ENCODE measurements at regions not wholly inside any gene's neighbourhood (a gene's known extent, or its start where the extent isn't known, plus 50 kb on each side); places are given as distances from the start of the nearest gene placed in this dataset.

GRCh38 chr1:182315167-182315556 is 76.4 kb downstream of the GLUL start:
- FAIRE-seq (no peak), DNase-seq (ENCODE audit: low read depth, low spot score) (no peak)
- Histone ChIP-seq H3K4me1 (ENCODE audit: control insufficient read depth, extremely low read depth, insufficient read depth, low read length) (no peaks in the 10 kb centered on the region), H3K4me2 (ENCODE audit: control insufficient read depth, extremely low read depth, insufficient read depth, low read depth, low read length) (no peak overlapping the region), H3K27ac (ENCODE audit: control insufficient read depth, insufficient read depth, low read length) (no peak overlapping the region), H3K4me3 (ENCODE audit: control insufficient read depth in 2 of 3, extremely low read depth in 1 of 3, insufficient read depth in 2 of 3, low read depth in 1 of 3, low read length in 3 of 3) (no peak overlapping the region), H3K9me1 (ENCODE audit: control insufficient read depth, extremely low read depth, insufficient read depth, low read length) (no peaks in the 10 kb centered on the region), H3K36me3 (ENCODE audit: control insufficient read depth in 2 of 2, extremely low read depth in 1 of 2, insufficient read depth in 2 of 2, low read length in 2 of 2) (no peaks in the 10 kb centered on the region), H3K27me3 (ENCODE audit: control insufficient read depth, extremely low read depth, insufficient read depth, low read length) (no peaks in the 10 kb centered on the region), H2AFZ (ENCODE audit: control insufficient read depth, low read length) (no peak overlapping the region), H4K20me1 (ENCODE audit: control insufficient read depth, extremely low read depth, insufficient read depth, low read length) (no peaks in the 10 kb centered on the region), H3K9me3 (ENCODE audit: control insufficient read depth, low read depth, low read length) (no peaks in the 10 kb centered on the region), H3K9ac (ENCODE audit: control insufficient read depth, extremely low read depth, insufficient read depth, low read length) (no peak overlapping the region), H3K79me2 (ENCODE audit: control insufficient read depth, insufficient read depth, low read length) (no peaks in the 10 kb centered on the region)
- dilution Hi-C loops (cut with MboI; ENCODE audit: extremely low pct_ligation_motif_present, low sequenced_read_pairs), result no loop called here
- no peak for TF ChIP-seq CTCF (optimal IDR thresholded peaks at IDR 0.05 in 1 of 3, IDR thresholded peaks at IDR 0.05 in 1 of 3, conservative IDR thresholded peaks at IDR 0.05 in 1 of 3; ENCODE audit: extremely low read depth in 1 of 3, insufficient read depth in 2 of 3, low read length in 3 of 3)
- TF ChIP-seq EZH2 (IDR thresholded peaks at IDR 0.05; ENCODE audit: low read length), result no peak

GRCh38 chr1:182309631-182310351 is 81.8 kb downstream of the GLUL start:
- no peak overlapping the region for H3K4me2 ChIP-seq (ENCODE audit: control insufficient read depth, extremely low read depth, insufficient read depth, low read depth, low read length)
- H3K79me2 ChIP-seq (ENCODE audit: control insufficient read depth, insufficient read depth, low read length), result no peaks in the 10 kb centered on the region
- no peaks in the 10 kb centered on the region for H3K4me1 ChIP-seq (ENCODE audit: control insufficient read depth, extremely low read depth, insufficient read depth, low read length)
- no peak for TF ChIP-seq CTCF (optimal IDR thresholded peaks at IDR 0.05 in 1 of 3, IDR thresholded peaks at IDR 0.05 in 1 of 3, conservative IDR thresholded peaks at IDR 0.05 in 1 of 3; ENCODE audit: extremely low read depth in 1 of 3, insufficient read depth in 2 of 3, low read length in 3 of 3)
- TF ChIP-seq EZH2 (IDR thresholded peaks at IDR 0.05; ENCODE audit: low read length), result no peak
- no peaks in the 10 kb centered on the region for H3K36me3 ChIP-seq (ENCODE audit: control insufficient read depth in 2 of 2, extremely low read depth in 1 of 2, insufficient read depth in 2 of 2, low read length in 2 of 2)
- no peaks in the 10 kb centered on the region for H3K27me3 ChIP-seq (ENCODE audit: control insufficient read depth, extremely low read depth, insufficient read depth, low read length)
- no peak overlapping the region for H3K27ac ChIP-seq (ENCODE audit: control insufficient read depth, insufficient read depth, low read length)
- no peaks in the 10 kb centered on the region for H3K9me3 ChIP-seq (ENCODE audit: control insufficient read depth, low read depth, low read length)
- no peaks in the 10 kb centered on the region for H3K9me1 ChIP-seq (ENCODE audit: control insufficient read depth, extremely low read depth, insufficient read depth, low read length)
- DNase-seq (ENCODE audit: low read depth, low spot score) (no peak), FAIRE-seq (no peak)
- H3K4me3 ChIP-seq (ENCODE audit: control insufficient read depth in 2 of 3, extremely low read depth in 1 of 3, insufficient read depth in 2 of 3, low read depth in 1 of 3, low read length in 3 of 3), result no peak overlapping the region
- H3K9ac ChIP-seq (ENCODE audit: control insufficient read depth, extremely low read depth, insufficient read depth, low read length), result no peak overlapping the region
- no peak overlapping the region for H2AFZ ChIP-seq (ENCODE audit: control insufficient read depth, low read length)
- H4K20me1 ChIP-seq (ENCODE audit: control insufficient read depth, extremely low read depth, insufficient read depth, low read length), result no peaks in the 10 kb centered on the region
- dilution Hi-C loops (cut with MboI; ENCODE audit: extremely low pct_ligation_motif_present, low sequenced_read_pairs), result no loop called here

All from keratinocyte (primary cell).